OCI-LY3 (cell line): ENCODE measurements at regions not wholly inside any gene's neighbourhood (a gene's known extent, or its start where the extent isn't known, plus 50 kb on each side); places are given as distances from the start of the nearest gene placed in this dataset.

ENCODE experiments used
- CTCF ChIP-seq: fragments of 200-600, 300-600 bp; sonication (generic); IDR thresholded peaks from 2 replicates; pipeline ENCODE4 v1.5.1; 2014; ENCODE audit warnings: antibody characterized with exemption, low read length, low read depth
- EZH2phosphoT487 ChIP-seq: fragments of 200-600 bp; shearing (Covaris generic); IDR thresholded peaks from 2 replicates; pipeline ENCODE4 v1.6.1; 2018; ENCODE audit warnings: antibody characterized with exemption, mixed run types, low read depth

- no peak for TF ChIP-seq CTCF
- TF ChIP-seq EZH2phosphoT487, result no peak
These were observed 108.9 kb upstream of the TRABD2B start for GRCh38 chr1:48106049-48106448.
